CD4-positive, alpha-beta T cell (primary cell): ENCODE measurements at regions not wholly inside any gene's neighbourhood (a gene's known extent, or its start where the extent isn't known, plus 50 kb on each side); places are given as distances from the start of the nearest gene placed in this dataset.

Experiments
- ATAC-seq: fragments of 200-7000 bp; cut with Tn5 transposase; one replicate; pipeline ENCODE4 v1.10.0; 2022; ENCODE audit warnings: mild to moderate bottlenecking; ENCODE audit not compliant: poor library complexity
- CTCF ChIA-PET: fragments of 350-600 bp; sonication (Branson Sonifier 250); formaldehyde crosslinking; loops from one replicate; lab custom pipeline; 2021; ENCODE audit warnings: antibody characterized with exemption, inconsistent platforms; lab: Charles Lee
- POLR2A ChIA-PET: fragments of 350-600 bp; sonication (Branson Sonifier 250); formaldehyde crosslinking; loops from one replicate; lab custom pipeline; 2021; ENCODE audit warnings: antibody characterized with exemption, inconsistent platforms; lab: Charles Lee
- DNase-seq, 14 experiments: peaks; one replicate each; pipeline ENCODE4 v3.0.0-alpha.2; 2013 to 2020; ENCODE audit warnings: mixed read lengths in 2 of 14
- H3K27ac ChIP-seq, 2 donors: one replicate each; pipeline versions ENCODE4 v1.5.1 to v1.7.0; 2013; ENCODE audit warnings: low read length in 2 of 2, low read depth in 1 of 2, mild to moderate bottlenecking in 1 of 2
- H3K27me3 ChIP-seq, 2 experiments: 1 replicate in 1 of 2; 2 replicates in 1 of 2; pipeline versions ENCODE4 v1.6.1 to v1.7.0; 2013; ENCODE audit warnings: low read length in 2 of 2, control low read depth in 1 of 2, mild to moderate bottlenecking in 1 of 2, moderate library complexity in 1 of 2; ENCODE audit not compliant: insufficient read depth in 2 of 2, control insufficient read depth in 1 of 2
- H3K36me3 ChIP-seq: one replicate; pipeline ENCODE4 v1.6.1; 2013; ENCODE audit warnings: low read length, control low read depth; ENCODE audit not compliant: insufficient read depth
- H3K4me1 ChIP-seq: one replicate; pipeline ENCODE4 v1.6.1; 2013; ENCODE audit warnings: low read length, control low read depth; ENCODE audit not compliant: insufficient read depth
- H3K4me3 ChIP-seq: one replicate; pipeline ENCODE4 v1.5.1; 2013; ENCODE audit warnings: mild to moderate bottlenecking, low read length, moderate library complexity
- H3K9me3 ChIP-seq, 2 experiments: 1 replicate in 1 of 2; 2 replicates in 1 of 2; pipeline versions ENCODE4 v1.6.1 to v1.7.0; 2013; ENCODE audit warnings: low read length in 2 of 2, mild to moderate bottlenecking in 2 of 2, control low read depth in 1 of 2, moderate library complexity in 1 of 2; ENCODE audit not compliant: control insufficient read depth in 1 of 2, insufficient read depth in 1 of 2
- H3K27ac Mint-ChIP-seq: one replicate; pipeline ENCODE4 v1.8.0; 2020; ENCODE audit warnings: mixed read lengths
- H3K27me3 Mint-ChIP-seq: one replicate; pipeline ENCODE4 v1.8.0; 2021; ENCODE audit warnings: mixed read lengths
- H3K36me3 Mint-ChIP-seq: one replicate; pipeline ENCODE4 v1.8.0; 2021; ENCODE audit warnings: low read depth, mixed read lengths
- H3K4me1 Mint-ChIP-seq: one replicate; pipeline ENCODE4 v1.8.0; 2021; ENCODE audit warnings: low read depth, mixed read lengths
- H3K4me3 Mint-ChIP-seq: one replicate; pipeline ENCODE4 v1.8.0; 2020; ENCODE audit warnings: mild to moderate bottlenecking, mixed read lengths
- H3K9me3 Mint-ChIP-seq: one replicate; pipeline ENCODE4 v1.8.0; 2020; ENCODE audit warnings: mixed read lengths
- intact Hi-C, 2 experiments: fragments of 100-400 bp; cut with DNase I in 1 of 2; cut with micrococcal nuclease in 1 of 2; formaldehyde crosslinking; loops; one replicate each; pipeline versions ENCODE4 v1.15.1 to v1.9.0; 2023 to 2025; cut with DNase I, micrococcal nuclease
- TF ChIP-seq, protein P1 (sequence below): fragments of 200-600 bp; IDR thresholded peaks from one replicate; pipeline ENCODE4 v1.8.0; 2022; ENCODE audit warnings: antibody characterized with exemption, mild to moderate bottlenecking

DNA sequence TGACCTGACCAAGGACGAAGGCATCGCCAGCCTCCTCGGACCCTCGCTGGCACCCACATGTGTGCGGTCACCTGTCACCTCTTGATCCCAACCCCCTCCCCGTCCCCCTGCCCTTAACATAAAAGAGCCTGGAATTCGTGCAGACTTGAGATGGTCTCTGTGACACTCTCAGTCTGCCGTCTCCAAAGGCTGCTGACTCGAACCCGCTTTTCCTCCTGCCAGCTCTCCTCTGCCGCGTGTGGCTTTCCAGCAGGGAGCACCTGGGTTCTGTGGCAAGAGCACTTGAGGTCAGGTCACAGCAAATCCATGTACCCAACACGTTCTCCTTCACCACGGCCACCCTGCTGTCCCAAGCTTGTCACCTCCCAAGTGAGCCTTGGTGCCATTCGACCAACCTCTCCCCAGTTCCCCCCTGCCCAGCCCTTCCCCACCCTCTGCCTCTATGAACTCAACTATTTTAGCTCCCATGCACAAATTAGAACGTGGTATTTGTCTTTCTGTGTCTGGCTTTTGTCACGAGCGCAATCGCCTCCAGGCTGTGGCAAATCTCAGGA lies 207.6 kb downstream of the BRD1 start:
- Histone ChIP-seq H3K36me3 (no peaks in the 10 kb centered on the region), H3K9me3 (peaks cover 0 to 14% of the 10 kb centered on the region in 2 experiments), H3K4me3 (no peak overlapping the region), H3K4me1 (no peaks in the 10 kb centered on the region), H3K27ac (no peak overlapping the region), H3K27me3 (no peaks in the 10 kb centered on the region)
- peaks cover 20% of the 10 kb centered on the region for H3K36me3 Mint-ChIP-seq
- DNase-seq, result no peak
- no peaks in the 10 kb centered on the region for H3K27me3 Mint-ChIP-seq
- POLR2A ChIA-PET, result no interaction called here
- no peak overlapping the region for H3K4me3 Mint-ChIP-seq
- intact Hi-C loops, result no loop called here
- no peak for ATAC-seq
- no peaks in the 10 kb centered on the region for H3K4me1 Mint-ChIP-seq
- H3K9me3 Mint-ChIP-seq, result no peaks in the 10 kb centered on the region
- TF ChIP-seq, protein P1, sequence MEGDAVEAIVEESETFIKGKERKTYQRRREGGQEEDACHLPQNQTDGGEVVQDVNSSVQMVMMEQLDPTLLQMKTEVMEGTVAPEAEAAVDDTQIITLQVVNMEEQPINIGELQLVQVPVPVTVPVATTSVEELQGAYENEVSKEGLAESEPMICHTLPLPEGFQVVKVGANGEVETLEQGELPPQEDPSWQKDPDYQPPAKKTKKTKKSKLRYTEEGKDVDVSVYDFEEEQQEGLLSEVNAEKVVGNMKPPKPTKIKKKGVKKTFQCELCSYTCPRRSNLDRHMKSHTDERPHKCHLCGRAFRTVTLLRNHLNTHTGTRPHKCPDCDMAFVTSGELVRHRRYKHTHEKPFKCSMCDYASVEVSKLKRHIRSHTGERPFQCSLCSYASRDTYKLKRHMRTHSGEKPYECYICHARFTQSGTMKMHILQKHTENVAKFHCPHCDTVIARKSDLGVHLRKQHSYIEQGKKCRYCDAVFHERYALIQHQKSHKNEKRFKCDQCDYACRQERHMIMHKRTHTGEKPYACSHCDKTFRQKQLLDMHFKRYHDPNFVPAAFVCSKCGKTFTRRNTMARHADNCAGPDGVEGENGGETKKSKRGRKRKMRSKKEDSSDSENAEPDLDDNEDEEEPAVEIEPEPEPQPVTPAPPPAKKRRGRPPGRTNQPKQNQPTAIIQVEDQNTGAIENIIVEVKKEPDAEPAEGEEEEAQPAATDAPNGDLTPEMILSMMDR, result no peak
- CTCF ChIA-PET, result no interaction called here
- no peak overlapping the region for H3K27ac Mint-ChIP-seq

- no peak overlapping the region for H3K4me3 Mint-ChIP-seq
- Histone ChIP-seq H3K4me1 (no peaks in the 10 kb centered on the region), H3K9me3 (peaks cover 0 to 18% of the 10 kb centered on the region in 2 experiments), H3K4me3 (no peak overlapping the region), H3K36me3 (no peaks in the 10 kb centered on the region), H3K27me3 (no peaks in the 10 kb centered on the region), H3K27ac (no peak overlapping the region)
- no peaks in the 10 kb centered on the region for H3K9me3 Mint-ChIP-seq
- POLR2A ChIA-PET, result no interaction called here
- no peak overlapping the region for H3K27ac Mint-ChIP-seq
- intact Hi-C loops, result no loop called here
- ATAC-seq (no peak), DNase-seq (no peak)
- no peaks in the 10 kb centered on the region for H3K27me3 Mint-ChIP-seq
- TF ChIP-seq, protein P1, result no peak
- no peaks in the 10 kb centered on the region for H3K4me1 Mint-ChIP-seq
- CTCF ChIA-PET, result no interaction called here
- peaks cover 18% of the 10 kb centered on the region for H3K36me3 Mint-ChIP-seq
Observed at GRCh38 chr22:49619301-49619700, 208.4 kb downstream of the BRD1 start.

- CTCF ChIA-PET, result no interaction called here
Observed at GRCh38 chr22:49618677-49618953, 209.1 kb downstream of the BRD1 start.

More at GRCh38 chr22:49618677-49618953, 209.1 kb downstream of the BRD1 start:
- DNase-seq (no peak), ATAC-seq (no peak)
- Histone ChIP-seq H3K36me3 (no peaks in the 10 kb centered on the region), H3K9me3 (peaks cover 0 to 24% of the 10 kb centered on the region in 2 experiments), H3K27ac (no peak overlapping the region), H3K4me3 (no peak overlapping the region), H3K27me3 (no peaks in the 10 kb centered on the region), H3K4me1 (no peaks in the 10 kb centered on the region)
- H3K4me1 Mint-ChIP-seq, result no peaks in the 10 kb centered on the region
- H3K27me3 Mint-ChIP-seq, result no peaks in the 10 kb centered on the region
- no peaks in the 10 kb centered on the region for H3K9me3 Mint-ChIP-seq
- H3K27ac Mint-ChIP-seq, result no peak overlapping the region
- peaks cover 19% of the 10 kb centered on the region for H3K36me3 Mint-ChIP-seq
- TF ChIP-seq, protein P1, result no peak
- POLR2A ChIA-PET, result no interaction called here
- H3K4me3 Mint-ChIP-seq, result no peak overlapping the region
- intact Hi-C loops, result no loop called here
